Breast epithelium (tissue), 4 donors: ENCODE measurements at regions not wholly inside any gene's neighbourhood (a gene's known extent, or its start where the extent isn't known, plus 50 kb on each side); places are given as distances from the start of the nearest gene placed in this dataset.

Experiments
- DNase-seq, 2 donors: peaks; one replicate each; pipeline ENCODE4 v3.0.0-alpha.2; 2019; ENCODE audit warnings: low spot score in 2 of 2
- H3K27ac ChIP-seq, 2 donors: fragments of 200-600 bp; sonication (generic) in 1 of 2; one replicate each; pipeline ENCODE4 v1.5.1; 2016 to 2019; ENCODE audit warnings: mild to moderate bottlenecking in 1 of 2
- H3K27me3 ChIP-seq, 2 donors: fragments of 200-600 bp; sonication (generic) in 1 of 2; one replicate each; pipeline versions ENCODE4 v1.5.1 to v1.6.0; 2017 to 2019; ENCODE audit warnings: control low read depth in 1 of 2, mild to moderate bottlenecking in 1 of 2
- H3K36me3 ChIP-seq: fragments of 200-600 bp; one replicate; pipeline ENCODE4 v1.5.1; 2019
- H3K4me1 ChIP-seq, 2 donors: fragments of 200-600 bp; sonication (generic); one replicate each; pipeline ENCODE4 v1.5.1; 2016 to 2019; ENCODE audit warnings: control low read depth in 1 of 2
- H3K4me3 ChIP-seq, 3 donors: fragments of 200-600 bp; sonication (generic); 1 replicate in 2 of 3; 2 replicates in 1 of 3; pipeline ENCODE4 v1.5.1; 2016 to 2019; ENCODE audit warnings: mild to moderate bottlenecking in 3 of 3, moderate library complexity in 2 of 3
- H3K9me3 ChIP-seq, 2 donors: fragments of 200-600 bp; sonication (generic) in 1 of 2; one replicate each; pipeline ENCODE4 v1.5.1; 2016 to 2019; ENCODE audit warnings: control low read depth in 1 of 2
- POLR2A ChIP-seq: fragments of 450-650 bp; IDR thresholded peaks from one replicate; pipeline ENCODE4 v1.6.1; 2016; ENCODE audit warnings: antibody characterized with exemption, mild to moderate bottlenecking, moderate library complexity
- POLR2AphosphoS5 ChIP-seq, 3 donors: sonication (generic); formaldehyde crosslinking; IDR thresholded peaks; one replicate each; pipeline ENCODE4 v1.6.1; 2017; ENCODE audit warnings: antibody characterized with exemption in 3 of 3
- intact Hi-C: fragments of 100-400 bp; cut with DNase I; formaldehyde crosslinking; loops from one replicate; pipeline ENCODE4 v1.15.1; 2023; ENCODE audit warnings: low total_unique reads
- TF ChIP-seq, protein P1 (sequence below), 3 donors: fragments of 450-650 bp; IDR thresholded peaks; one replicate each; pipeline ENCODE4 v1.5.1; 2016 to 2017; ENCODE audit warnings: antibody characterized with exemption in 3 of 3, mild to moderate bottlenecking in 3 of 3, moderate library complexity in 3 of 3

GRCh38 chr5:44002381-44002901, 386.8 kb downstream of the FGF10 start:
- intact Hi-C loops: no loop called here
- Histone ChIP-seq H3K27ac (no peak overlapping the region), H3K9me3 (no peaks in the 10 kb centered on the region), H3K4me1 (no peaks in the 10 kb centered on the region), H3K4me3 (no peak overlapping the region), H3K27me3 (no peaks in the 10 kb centered on the region), H3K36me3 (no peaks in the 10 kb centered on the region)
- peak; percentile 32 to 61 for DNase-seq
- TF ChIP-seq POLR2AphosphoS5 (IDR thresholded peaks at IDR 0.05): no peak
- TF ChIP-seq, protein P1, sequence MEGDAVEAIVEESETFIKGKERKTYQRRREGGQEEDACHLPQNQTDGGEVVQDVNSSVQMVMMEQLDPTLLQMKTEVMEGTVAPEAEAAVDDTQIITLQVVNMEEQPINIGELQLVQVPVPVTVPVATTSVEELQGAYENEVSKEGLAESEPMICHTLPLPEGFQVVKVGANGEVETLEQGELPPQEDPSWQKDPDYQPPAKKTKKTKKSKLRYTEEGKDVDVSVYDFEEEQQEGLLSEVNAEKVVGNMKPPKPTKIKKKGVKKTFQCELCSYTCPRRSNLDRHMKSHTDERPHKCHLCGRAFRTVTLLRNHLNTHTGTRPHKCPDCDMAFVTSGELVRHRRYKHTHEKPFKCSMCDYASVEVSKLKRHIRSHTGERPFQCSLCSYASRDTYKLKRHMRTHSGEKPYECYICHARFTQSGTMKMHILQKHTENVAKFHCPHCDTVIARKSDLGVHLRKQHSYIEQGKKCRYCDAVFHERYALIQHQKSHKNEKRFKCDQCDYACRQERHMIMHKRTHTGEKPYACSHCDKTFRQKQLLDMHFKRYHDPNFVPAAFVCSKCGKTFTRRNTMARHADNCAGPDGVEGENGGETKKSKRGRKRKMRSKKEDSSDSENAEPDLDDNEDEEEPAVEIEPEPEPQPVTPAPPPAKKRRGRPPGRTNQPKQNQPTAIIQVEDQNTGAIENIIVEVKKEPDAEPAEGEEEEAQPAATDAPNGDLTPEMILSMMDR (IDR thresholded peaks at IDR 0.05): no peak
- no peak for TF ChIP-seq POLR2A

- no peaks in the 10 kb centered on the region for H3K27me3 ChIP-seq
- no peak overlapping the region for H3K4me3 ChIP-seq
- no peaks in the 10 kb centered on the region for H3K36me3 ChIP-seq
- H3K27ac ChIP-seq: no peak overlapping the region
- no peak for DNase-seq
- intact Hi-C loops: no loop called here
- no peaks in the 10 kb centered on the region for H3K4me1 ChIP-seq
- TF ChIP-seq POLR2AphosphoS5 (IDR thresholded peaks at IDR 0.05) (no peak), POLR2A (no peak)
- TF ChIP-seq, protein P1 (IDR thresholded peaks at IDR 0.05): no peak
- no peaks in the 10 kb centered on the region for H3K9me3 ChIP-seq
Observed at GRCh38 chr5:44001675-44002380, 387.4 kb downstream of the FGF10 start.

GRCh38 chr5:44001236-44001635, 388.0 kb downstream of the FGF10 start:
- Histone ChIP-seq H3K27me3 (no peaks in the 10 kb centered on the region), H3K4me3 (no peak overlapping the region), H3K36me3 (no peaks in the 10 kb centered on the region), H3K27ac (no peak overlapping the region), H3K4me1 (no peaks in the 10 kb centered on the region), H3K9me3 (no peaks in the 10 kb centered on the region)
- intact Hi-C loops: no loop called here
- TF ChIP-seq POLR2A (no peak), POLR2AphosphoS5 (IDR thresholded peaks at IDR 0.05) (no peak)
- TF ChIP-seq, protein P1 (IDR thresholded peaks at IDR 0.05): no peak
- DNase-seq: no peak

DNA sequence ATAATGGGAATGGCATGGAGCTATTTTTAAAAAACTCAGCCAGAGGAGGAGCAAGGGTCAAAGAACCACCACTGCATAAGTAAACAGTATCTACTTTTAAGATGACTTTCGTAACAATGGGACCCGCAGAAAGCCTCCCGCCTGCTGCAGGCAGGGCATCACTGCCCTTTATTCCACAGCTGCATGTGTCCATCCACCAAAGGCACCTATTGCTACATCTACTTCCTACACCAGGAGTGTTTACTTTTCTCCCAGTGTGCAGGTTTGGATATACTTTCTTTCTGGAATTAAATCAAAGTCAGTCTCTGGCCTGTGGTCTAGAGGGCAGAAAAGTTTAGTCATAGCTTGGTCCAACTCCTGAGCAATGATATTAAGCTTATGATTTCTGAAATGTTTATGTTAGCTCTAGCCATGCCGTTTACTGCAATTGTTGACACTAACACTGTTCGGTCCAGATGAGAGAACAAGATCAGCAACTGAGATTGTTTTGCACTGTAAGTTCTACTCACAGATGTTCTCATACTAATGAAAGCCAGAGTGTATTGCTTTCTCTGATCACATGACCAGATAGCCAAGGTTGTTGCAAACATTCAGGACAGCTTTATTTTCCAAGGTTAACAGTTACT, 391.5 kb downstream of the FGF10 start:
- no peak overlapping the region for H3K4me3 ChIP-seq
- TF ChIP-seq, protein P1 (IDR thresholded peaks at IDR 0.05): no peak
- TF ChIP-seq POLR2AphosphoS5 (IDR thresholded peaks at IDR 0.05) (no peak), POLR2A (no peak)
- H3K36me3 ChIP-seq: no peaks in the 10 kb centered on the region
- H3K4me1 ChIP-seq: no peaks in the 10 kb centered on the region
- H3K27ac ChIP-seq: peak overlapping the region in 1 of 2 donors; percentile 21
- H3K9me3 ChIP-seq: no peaks in the 10 kb centered on the region
- DNase-seq: no peak
- H3K27me3 ChIP-seq: no peaks in the 10 kb centered on the region
- intact Hi-C loops: loop anchor here (1.0 kb wide), 1 partner anchor 9 kb away; no protein-coding TSS in a partner anchor

DNA sequence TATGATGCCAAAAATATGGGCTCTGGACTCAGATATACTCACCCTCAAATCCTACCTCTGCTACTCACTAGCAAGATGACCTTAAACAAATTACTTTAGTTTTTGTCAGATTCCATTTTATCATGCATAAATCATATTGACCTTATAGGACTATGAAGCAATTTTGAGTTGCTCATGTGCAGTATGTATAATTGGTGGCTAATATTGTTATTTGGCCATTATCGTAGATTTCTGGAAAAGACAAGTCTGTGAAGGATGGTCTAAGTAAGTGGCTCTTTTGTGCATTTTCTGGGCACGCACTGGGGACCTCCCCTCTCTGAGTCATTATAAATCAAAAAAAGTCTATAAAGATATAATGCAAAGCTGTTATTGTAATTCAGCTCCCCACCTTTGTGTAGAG, 393.0 kb downstream of the FGF10 start:
- no peak for TF ChIP-seq POLR2A
- TF ChIP-seq, protein P1 (IDR thresholded peaks at IDR 0.05): no peak
- no peak for TF ChIP-seq POLR2AphosphoS5 (IDR thresholded peaks at IDR 0.05)
- Histone ChIP-seq H3K4me3 (no peak overlapping the region), H3K27ac (no peak overlapping the region), H3K36me3 (no peaks in the 10 kb centered on the region), H3K9me3 (no peaks in the 10 kb centered on the region), H3K27me3 (no peaks in the 10 kb centered on the region), H3K4me1 (no peaks in the 10 kb centered on the region)
- no peak for DNase-seq
- intact Hi-C loops: no loop called here
